GM18505 (cell line): ENCODE measurements at regions not wholly inside any gene's neighbourhood (a gene's known extent, or its start where the extent isn't known, plus 50 kb on each side); places are given as distances from the start of the nearest gene placed in this dataset.
"Not testable (repeated sequence)": the region's sequence is repeated elsewhere in the genome, so short reads cannot be mapped to it uniquely, and the experiment has no call there.

Experiments
- ATAC-seq: cut with Tn5 transposase; IDR thresholded peaks from one replicate; pipeline ENCODE4 v1.9.1; 2021; ENCODE audit not compliant: unreplicated experiment
- POLR2A ChIP-seq: IDR thresholded peaks from 4 replicates; pipeline ENCODE4 v1.6.1; 2011; ENCODE audit warnings: borderline replicate concordance; ENCODE audit not compliant: insufficient read depth, insufficient read length; ENCODE audit errors: extremely low read depth

DNA sequence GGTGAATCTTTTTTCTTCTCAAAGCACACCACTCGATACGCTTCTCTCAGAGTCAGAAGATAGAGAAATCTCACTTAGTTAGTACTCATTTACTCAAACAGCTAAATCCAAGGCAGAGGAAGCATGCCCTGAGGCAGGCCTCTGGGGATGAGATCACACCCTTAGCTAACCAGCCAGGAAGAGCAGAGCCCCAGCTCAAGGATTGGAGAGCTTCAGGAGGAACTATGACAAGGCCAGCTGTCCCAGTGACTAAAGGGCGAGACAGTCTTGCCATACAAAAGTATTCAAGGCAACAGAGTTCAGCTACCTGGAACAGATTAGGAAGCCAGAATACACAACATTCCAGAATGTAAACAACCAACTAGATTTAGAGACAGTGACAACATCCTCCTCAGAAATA, 197.7 kb upstream of the CCDC196 start:
- TF ChIP-seq POLR2A: no peak
- ATAC-seq: no peak

- TF ChIP-seq POLR2A: no peak
- no peak for ATAC-seq
These were observed 194.4 kb upstream of the CCDC196 start for GRCh38 chr14:66291756-66292155.

- TF ChIP-seq POLR2A: no peak
- ATAC-seq: no peak
These were observed 192.6 kb upstream of the CCDC196 start for GRCh38 chr14:66293533-66294105.

- ATAC-seq: no peak
- TF ChIP-seq POLR2A: no peak
These were observed 190.8 kb upstream of the CCDC196 start for GRCh38 chr14:66295386-66295785.

GRCh38 chr14:66300886-66301285, 185.3 kb upstream of the CCDC196 start:
- TF ChIP-seq POLR2A: no peak
- no peak for ATAC-seq

GRCh38 chr14:66306101-66306500, 180.1 kb upstream of the CCDC196 start:
- ATAC-seq: no peak
- TF ChIP-seq POLR2A: no peak

DNA sequence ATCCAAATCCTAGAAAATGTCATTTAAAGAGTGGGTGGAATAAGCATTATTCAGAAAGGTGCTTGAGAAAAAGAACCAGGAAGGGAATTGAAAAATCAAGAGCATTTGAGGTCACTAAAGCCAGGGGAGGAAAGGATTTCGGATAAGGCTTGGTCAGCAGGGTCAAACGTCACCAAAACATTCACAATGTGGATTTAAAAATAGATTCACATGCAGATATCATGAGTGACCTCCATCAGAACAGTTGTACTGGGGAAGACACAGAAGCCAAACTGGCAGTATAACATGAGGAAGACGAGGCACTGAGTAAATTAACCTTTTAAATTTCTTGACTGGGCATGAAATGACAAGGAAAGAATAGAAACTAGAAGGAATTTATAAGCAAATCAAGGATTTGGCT, 175.1 kb upstream of the CCDC196 start:
- no peak for TF ChIP-seq POLR2A
- no peak for ATAC-seq

GRCh38 chr14:66311990-66312389, 174.2 kb upstream of the CCDC196 start:
- no peak for ATAC-seq
- TF ChIP-seq POLR2A: no peak

DNA sequence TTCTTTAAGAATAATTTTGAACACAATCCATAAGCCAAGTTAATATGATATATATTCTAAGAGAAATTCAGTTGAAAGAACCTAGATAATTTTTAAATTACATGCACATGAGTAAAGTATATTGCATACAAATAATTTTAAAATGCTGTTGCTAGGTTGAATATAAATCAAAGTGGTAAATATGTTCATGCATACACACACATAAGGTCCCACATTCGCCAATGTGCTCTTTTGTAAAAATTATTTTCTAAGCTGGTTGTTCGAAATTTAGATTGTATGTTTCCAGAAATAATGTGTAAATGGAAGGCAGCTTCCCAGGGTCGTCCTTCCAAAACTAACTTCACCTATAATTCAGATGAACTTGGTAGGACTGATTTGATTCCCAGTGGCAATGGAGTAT, 173.7 kb upstream of the CCDC196 start:
- no peak for TF ChIP-seq POLR2A

GRCh38 chr14:66315098-66315497, 171.1 kb upstream of the CCDC196 start:
- no peak for TF ChIP-seq POLR2A
- no peak for ATAC-seq

More for the DNA sequence above, 173.7 kb upstream of the CCDC196 start:
- ATAC-seq: no peak

GRCh38 chr14:66315548-66315947, 170.6 kb upstream of the CCDC196 start:
- ATAC-seq: no peak
- TF ChIP-seq POLR2A: no peak

- no peak for ATAC-seq
- TF ChIP-seq POLR2A: no peak
These were observed 163.6 kb upstream of the CCDC196 start for GRCh38 chr14:66322564-66322963.

- no peak for ATAC-seq
- TF ChIP-seq POLR2A: no peak
These were observed 155.9 kb upstream of the CCDC196 start for GRCh38 chr14:66330228-66330627.

GRCh38 chr14:66330916-66331315, 155.3 kb upstream of the CCDC196 start:
- no peak for ATAC-seq
- no peak for TF ChIP-seq POLR2A

GRCh38 chr14:66333293-66333692, 152.9 kb upstream of the CCDC196 start:
- ATAC-seq: not testable (repeated sequence)
